ENCODE measurements at regions not wholly inside any gene's neighbourhood (a gene's known extent, or its start where the extent isn't known, plus 50 kb on each side); places are given as distances from the start of the nearest gene placed in this dataset.
"Not testable (repeated sequence)": the region's sequence is repeated elsewhere in the genome, so short reads cannot be mapped to it uniquely, and the experiment has no call there.

DNA sequence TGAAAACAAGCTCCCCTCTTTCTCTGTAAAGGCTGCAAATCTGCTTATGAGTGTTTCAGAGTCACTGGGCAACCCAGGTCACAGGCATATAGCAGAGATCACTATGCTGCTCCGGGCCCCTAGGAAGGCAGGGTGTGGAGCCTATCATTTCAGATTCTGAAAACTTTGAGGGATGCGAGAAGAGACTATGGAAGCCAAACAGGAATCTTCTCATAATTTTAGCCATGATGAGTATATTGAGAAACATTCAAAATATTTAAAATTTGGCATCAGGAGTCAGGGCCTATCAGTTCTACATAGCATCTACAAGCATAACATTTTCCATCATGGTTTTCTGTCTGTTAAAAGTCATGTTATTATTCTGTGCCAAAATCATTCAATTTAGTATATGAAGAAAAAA, 61.7 kb upstream of the ATXN3L start:
- no peak for DNase-seq (ENCODE audit: low spot score)

DNA sequence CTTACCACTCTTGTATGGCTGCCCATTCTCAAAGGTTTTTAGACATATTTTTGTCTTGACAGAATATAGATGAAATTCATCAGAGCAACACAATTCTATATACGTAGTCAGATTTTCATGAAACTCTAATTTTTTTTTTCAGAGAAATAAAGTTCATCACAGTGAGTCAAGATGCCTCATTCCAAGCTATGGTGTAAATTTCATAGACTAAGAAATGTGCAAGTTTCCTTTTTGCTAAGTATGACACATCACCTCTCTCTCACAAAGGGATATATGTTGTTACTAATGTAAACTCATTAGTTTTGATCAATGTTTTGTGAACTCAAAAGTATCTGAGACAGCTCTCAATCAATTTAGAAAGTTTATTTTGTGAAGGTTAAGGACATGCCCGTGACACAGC, 60.4 kb upstream of the ATXN3L start:
- no peak for DNase-seq (ENCODE audit: low spot score)

- not testable (repeated sequence) for DNase-seq (ENCODE audit: low spot score)
Measured at GRCh38 chrX:13378562-13379518, 59.0 kb upstream of the ATXN3L start.

DNA sequence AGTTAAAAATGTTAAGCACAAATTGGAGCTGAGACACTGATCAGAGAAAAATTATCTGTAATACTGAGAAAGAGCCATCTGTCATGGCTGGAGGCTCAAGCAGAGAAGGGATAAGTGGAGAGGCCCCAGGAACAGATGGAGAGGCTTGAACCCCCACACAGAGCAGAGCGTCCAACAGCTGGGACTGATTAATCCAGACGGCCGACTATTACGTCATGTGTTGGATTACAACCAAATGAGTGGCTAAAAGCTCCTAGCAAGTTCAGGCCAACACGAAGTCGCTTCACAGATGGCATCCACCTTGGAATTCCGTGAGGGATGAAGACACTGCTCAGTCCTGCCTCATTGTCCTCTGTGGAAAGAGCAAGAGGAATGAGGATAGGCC, 57.7 kb upstream of the ATXN3L start:
- DNase-seq (ENCODE audit: low spot score): no peak

DNA sequence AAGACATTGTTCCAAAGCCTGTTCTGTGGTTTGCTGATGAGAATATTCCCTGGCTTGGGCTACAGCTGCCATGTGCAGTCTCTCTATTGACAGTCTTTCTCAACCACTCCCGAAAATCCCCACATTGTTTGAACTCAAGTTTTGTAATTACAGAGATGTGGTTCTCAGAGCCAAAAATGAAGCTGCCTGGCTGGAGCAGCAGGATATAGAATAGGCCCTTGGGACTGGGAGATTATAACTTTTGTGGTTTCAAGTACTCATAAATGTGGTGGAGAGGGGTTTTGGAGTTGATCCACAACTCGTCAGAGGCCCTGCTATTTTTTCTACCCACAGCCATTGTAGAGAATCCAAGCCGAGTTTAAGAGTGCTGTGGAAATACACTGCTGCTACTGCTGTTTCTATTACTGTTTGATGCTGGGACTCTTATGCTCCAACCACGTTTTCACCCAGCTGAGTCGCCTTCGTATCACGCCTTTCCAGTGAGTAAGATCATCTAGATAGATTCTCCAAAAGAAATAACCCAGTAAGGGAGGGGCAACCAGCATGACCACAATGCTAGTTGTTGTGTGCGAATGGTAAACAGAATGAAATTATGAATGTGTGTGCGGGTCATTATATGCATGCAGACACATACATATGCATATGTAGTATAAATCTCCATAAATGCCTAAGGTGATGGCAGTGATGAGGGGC, 57.1 kb upstream of the ATXN3L start:
- DNase-seq (ENCODE audit: low spot score): peak; percentile 40

- not testable (repeated sequence) for DNase-seq (ENCODE audit: low spot score)
Measured at GRCh38 chrX:13375596-13375995, 55.7 kb upstream of the ATXN3L start.

DNA sequence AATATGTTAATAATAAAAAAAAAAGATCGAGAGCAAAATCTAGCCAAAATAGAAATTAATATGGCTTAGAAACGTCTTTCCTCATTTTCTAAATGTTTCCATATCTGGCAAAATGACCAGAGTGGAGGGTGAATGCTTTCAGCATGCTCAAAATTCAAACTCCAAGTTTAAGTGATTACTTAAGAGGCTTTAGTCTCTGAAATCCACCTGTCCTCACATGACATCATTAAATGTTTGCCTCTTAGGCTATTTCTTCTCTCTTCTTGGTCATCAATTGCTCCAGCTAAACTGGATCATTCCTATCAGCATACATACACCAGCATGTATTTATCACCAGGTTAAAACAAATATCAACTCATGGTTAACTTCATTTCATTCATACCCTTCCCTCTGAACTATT, 54.5 kb upstream of the ATXN3L start:
- DNase-seq (ENCODE audit: low spot score): no peak

- no peak for DNase-seq (ENCODE audit: low spot score)
Measured at GRCh38 chrX:13373431-13374187, 53.8 kb upstream of the ATXN3L start.

DNA sequence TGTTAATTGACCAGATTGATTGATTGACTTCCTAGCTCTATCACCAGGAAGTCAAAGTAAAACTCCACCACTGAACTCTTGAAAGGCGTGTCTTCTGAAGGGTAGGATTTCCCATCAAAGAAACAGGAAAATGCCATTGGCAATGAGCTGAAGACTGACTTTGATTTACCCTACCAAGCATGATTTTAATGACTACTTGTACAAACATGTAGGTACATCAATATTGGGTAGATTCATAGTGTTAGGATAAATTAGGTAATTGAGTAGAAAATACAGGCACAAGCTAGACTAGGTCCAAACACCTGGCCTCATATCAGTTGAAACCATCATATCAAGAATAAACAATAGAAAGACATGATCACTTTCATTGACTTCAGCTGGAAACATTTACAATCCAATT, 53.2 kb upstream of the ATXN3L start:
- no peak for DNase-seq (ENCODE audit: low spot score)

DNA sequence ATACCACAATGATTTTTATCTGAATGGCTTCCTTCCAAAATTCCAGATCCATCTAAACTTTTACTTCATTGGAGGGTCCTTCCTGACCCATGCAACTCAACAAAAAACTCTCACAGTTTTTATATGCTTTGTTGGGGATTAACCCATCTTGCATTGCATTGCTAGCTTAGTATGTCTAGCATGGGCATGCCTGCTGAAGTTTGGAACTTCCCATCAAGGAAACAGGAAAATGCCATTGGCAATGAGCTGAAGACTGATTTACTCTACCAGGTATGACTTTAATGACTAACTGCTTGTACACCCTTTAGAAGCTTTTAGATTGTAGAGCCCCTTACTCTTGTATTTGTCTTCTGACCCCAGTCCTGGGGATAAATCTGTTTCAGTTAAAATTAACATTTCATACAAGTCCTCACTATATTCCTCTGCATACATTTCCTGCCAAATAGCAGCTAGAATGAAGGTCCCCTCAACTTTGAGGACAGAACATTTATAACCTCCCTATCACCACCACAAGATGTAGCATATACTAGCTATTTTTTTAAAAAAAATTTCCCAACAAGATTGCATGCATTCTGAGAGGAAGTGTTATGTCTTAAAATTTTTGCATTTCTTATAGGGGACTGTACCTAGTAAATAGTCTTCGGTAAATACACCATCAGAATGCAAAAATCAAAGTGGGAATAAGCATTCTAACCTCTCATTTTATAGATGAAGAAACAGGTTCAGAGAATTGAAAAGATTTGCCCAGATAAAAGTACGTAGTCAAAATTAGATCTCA, 52.5 kb upstream of the ATXN3L start:
- no peak for DNase-seq (ENCODE audit: low spot score)

GRCh38 chrX:13371186-13371585, 51.3 kb upstream of the ATXN3L start:
- DNase-seq (ENCODE audit: low spot score): no peak

DNA sequence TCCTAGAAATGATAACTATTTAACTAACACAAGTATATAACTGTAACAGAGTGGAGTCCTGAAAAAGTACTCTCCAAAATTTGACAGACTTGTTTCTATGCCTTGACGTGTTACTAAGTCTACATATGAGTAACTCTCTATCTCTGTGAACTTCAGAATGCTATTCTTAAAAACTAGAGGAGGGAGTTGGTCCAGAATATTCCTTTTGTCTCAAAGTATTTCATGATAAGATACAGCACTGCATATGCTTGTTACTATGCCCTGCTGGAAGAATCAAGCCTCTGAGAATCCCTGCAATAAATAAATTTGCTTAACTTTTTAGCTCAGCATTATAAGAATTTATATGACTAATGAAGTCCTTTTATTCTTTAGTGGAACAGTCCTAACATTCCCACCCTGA, 50.9 kb upstream of the ATXN3L start:
- no peak for DNase-seq (ENCODE audit: low spot score)

All from SW480 (cell line).